HFFc6 (cell line): ENCODE measurements at regions not wholly inside any gene's neighbourhood (a gene's known extent, or its start where the extent isn't known, plus 50 kb on each side); places are given as distances from the start of the nearest gene placed in this dataset.
A peak's percentile ranks its signal among the peaks of the same experiment; 100 is the strongest.

Experiments
- DNase-seq: peaks from one replicate; pipeline ENCODE4 v3.0.0-alpha.2; 2018
- H3K27ac Mint-ChIP-seq: 2 replicates; pipeline ENCODE4 v1.8.0; 2020; ENCODE audit warnings: mild to moderate bottlenecking, mixed read lengths
- H3K27me3 Mint-ChIP-seq: 2 replicates; pipeline ENCODE4 v1.8.0; 2021; ENCODE audit warnings: mild to moderate bottlenecking, moderate library complexity, mixed read lengths; ENCODE audit not compliant: insufficient read depth
- H3K36me3 Mint-ChIP-seq: 2 replicates; pipeline ENCODE4 v1.8.0; 2021; ENCODE audit warnings: low read depth, mixed read lengths
- H3K4me1 Mint-ChIP-seq: 2 replicates; pipeline ENCODE4 v1.8.0; 2020; ENCODE audit warnings: low read depth, mixed read lengths
- H3K4me3 Mint-ChIP-seq: 2 replicates; pipeline ENCODE4 v1.8.0; 2020; ENCODE audit warnings: mild to moderate bottlenecking, moderate library complexity, mixed read lengths
- H3K9me3 Mint-ChIP-seq: 2 replicates; pipeline ENCODE4 v1.8.0; 2020; ENCODE audit warnings: mild to moderate bottlenecking, mixed read lengths
- CTCF ChIP-seq: fragments of 200-600 bp; sonication (generic); IDR thresholded peaks from 2 replicates; pipeline ENCODE4 v1.5.0; 2021; ENCODE audit warnings: antibody characterized with exemption, mild to moderate bottlenecking

DNA sequence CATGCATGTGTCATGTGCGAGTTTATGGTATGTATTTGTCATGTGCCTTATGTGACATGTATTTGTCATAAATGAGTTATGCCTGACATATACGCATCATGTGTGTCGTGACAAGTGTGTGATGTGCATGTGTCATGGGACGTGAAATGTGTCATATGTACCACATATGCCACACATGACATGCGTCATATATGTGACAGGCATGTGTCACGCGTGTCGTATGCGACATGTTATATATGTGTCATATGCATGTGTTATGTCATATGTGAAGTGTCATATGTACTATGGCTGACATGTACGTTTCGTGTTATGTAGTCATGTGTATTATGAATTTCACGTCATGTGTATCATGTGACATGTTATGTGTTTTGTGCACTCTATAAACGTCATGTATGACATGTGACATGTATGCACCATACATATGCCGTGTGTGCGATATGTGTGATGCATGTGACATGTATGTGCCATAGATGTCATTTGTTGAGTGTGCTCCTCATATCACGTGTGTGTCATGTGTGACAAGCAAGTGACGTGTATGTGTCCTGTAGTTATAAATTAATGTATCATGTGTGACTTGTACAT is 2152.3 kb upstream of the PIK3C3 start:
- no peak for TF ChIP-seq CTCF
- Mint-ChIP-seq H3K27ac (no peak overlapping the region), H3K4me3 (no peak overlapping the region), H3K4me1 (peaks cover 21% of the 10 kb centered on the region), H3K36me3 (no peaks in the 10 kb centered on the region), H3K9me3 (peaks cover 10% of the 10 kb centered on the region; the same call in 1 of the 2 replicates), H3K27me3 (no peaks in the 10 kb centered on the region)
- no peak for DNase-seq

DNA sequence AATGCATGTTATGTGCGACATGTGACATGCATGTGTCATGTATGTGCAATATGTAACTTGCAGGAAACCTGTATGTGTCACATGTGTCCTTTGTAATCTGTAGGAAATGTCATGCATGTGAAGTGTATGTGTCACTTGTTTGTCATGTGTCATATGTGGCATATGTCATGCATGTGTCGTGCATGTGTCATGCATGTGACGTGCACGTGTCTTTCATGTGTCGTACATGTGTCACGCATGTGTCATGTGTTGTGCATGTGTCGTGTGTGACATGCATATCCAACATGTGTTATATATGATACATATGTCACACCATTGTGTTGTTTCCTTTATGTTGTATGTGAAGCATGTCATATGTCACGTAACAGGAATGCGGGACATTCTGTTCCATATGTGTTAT is 2153.2 kb upstream of the PIK3C3 start:
- Mint-ChIP-seq H3K27me3 (no peaks in the 10 kb centered on the region), H3K4me3 (no peak overlapping the region), H3K36me3 (no peaks in the 10 kb centered on the region), H3K9me3 (peaks cover 10% of the 10 kb centered on the region; the same call in 1 of the 2 replicates), H3K27ac (no peak overlapping the region), H3K4me1 (peaks cover 30% of the 10 kb centered on the region)
- no peak for TF ChIP-seq CTCF
- no peak for DNase-seq

DNA sequence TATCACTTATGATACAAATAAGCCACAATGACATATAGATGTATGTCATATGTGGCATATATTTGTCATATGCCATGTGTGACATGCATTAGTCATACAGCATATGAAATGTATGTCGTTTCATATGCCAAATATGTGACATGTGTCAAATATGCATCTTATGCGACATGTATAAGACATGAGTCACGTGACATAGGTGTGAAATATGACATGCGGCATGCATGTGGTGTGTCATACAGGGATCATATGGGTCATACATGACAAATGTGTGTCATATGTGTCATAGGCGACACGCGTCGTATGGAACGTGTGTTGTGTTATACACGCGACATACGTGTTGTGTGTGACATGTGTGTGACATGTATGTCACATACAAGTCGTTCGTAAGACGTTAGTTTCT is 2154.0 kb upstream of the PIK3C3 start:
- Mint-ChIP-seq H3K4me3 (no peak overlapping the region), H3K9me3 (peaks cover 10% of the 10 kb centered on the region; the same call in 1 of the 2 replicates), H3K27me3 (no peaks in the 10 kb centered on the region), H3K4me1 (peaks cover 30% of the 10 kb centered on the region), H3K36me3 (no peaks in the 10 kb centered on the region), H3K27ac (no peak overlapping the region)
- DNase-seq, result no peak
- TF ChIP-seq CTCF, result no peak

- peak; percentile 14 for DNase-seq
- no peak for TF ChIP-seq CTCF
- peaks cover 10% of the 10 kb centered on the region; the same call in 1 of the 2 replicates for H3K9me3 Mint-ChIP-seq
- H3K27me3 Mint-ChIP-seq, result no peaks in the 10 kb centered on the region
- peak overlapping the region; percentile 98 for H3K4me3 Mint-ChIP-seq
- H3K4me1 Mint-ChIP-seq, result peaks cover 30% of the 10 kb centered on the region
- no peaks in the 10 kb centered on the region for H3K36me3 Mint-ChIP-seq
- H3K27ac Mint-ChIP-seq, result peak overlapping the region; percentile 88
Observed at GRCh38 chr18:39799006-39799405, 2156.0 kb upstream of the PIK3C3 start.

DNA sequence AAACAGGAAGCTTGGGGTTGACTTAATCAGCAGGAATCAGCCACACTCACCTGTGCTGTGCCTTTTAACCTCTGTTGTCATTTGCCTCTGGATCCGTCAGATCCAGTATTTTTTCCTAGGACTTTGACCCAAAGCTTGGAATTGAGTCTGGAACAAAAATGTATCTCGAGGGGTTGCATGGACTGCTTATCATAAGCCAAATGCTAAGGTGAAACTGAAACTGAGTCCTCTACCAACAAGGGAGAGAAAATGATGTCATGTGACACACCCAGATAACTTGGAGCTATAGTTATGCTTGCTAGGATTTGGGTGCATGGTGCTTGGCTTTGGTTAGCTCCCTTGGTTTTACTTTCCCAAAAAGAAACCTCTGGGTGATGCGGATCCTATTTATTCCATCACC is 2158.6 kb upstream of the PIK3C3 start:
- Mint-ChIP-seq H3K27me3 (no peaks in the 10 kb centered on the region), H3K36me3 (no peaks in the 10 kb centered on the region), H3K4me1 (peaks cover 30% of the 10 kb centered on the region), H3K4me3 (no peak overlapping the region), H3K27ac (no peak overlapping the region), H3K9me3 (no peaks in the 10 kb centered on the region)
- no peak for TF ChIP-seq CTCF
- DNase-seq, result no peak
